ENCODE measurements at regions not wholly inside any gene's neighbourhood (a gene's known extent, or its start where the extent isn't known, plus 50 kb on each side); places are given as distances from the start of the nearest gene placed in this dataset.
A peak's percentile ranks its signal among the peaks of the same experiment; 100 is the strongest.

- Histone ChIP-seq H3K79me2 (ENCODE audit: insufficient read depth, low read length) (no peaks in the 10 kb centered on the region), H2AFZ (ENCODE audit: insufficient read depth, low read depth, low read length, poor library complexity, severe bottlenecking) (no peak overlapping the region), H3K36me3 (replicated peaks in 1 of 2; ENCODE audit: control insufficient read depth in 1 of 2, insufficient read depth in 2 of 2, low read length in 2 of 2) (no peaks in the 10 kb centered on the region), H3K9ac (ENCODE audit: insufficient read depth, low read length, poor library complexity, severe bottlenecking) (no peak overlapping the region), H4K20me1 (ENCODE audit: insufficient read depth, low read length) (no peaks in the 10 kb centered on the region), H3K9me3 (replicated peaks in 1 of 2; ENCODE audit: control insufficient read depth in 1 of 2, insufficient read depth in 1 of 2, low read length in 2 of 2) (no peaks in the 10 kb centered on the region), H3K27ac (ENCODE audit: low read depth in 1 of 2, low read length in 2 of 2) (no peak overlapping the region), H3K4me1 (ENCODE audit: control insufficient read depth in 1 of 2, insufficient read depth in 2 of 2, low read length in 2 of 2) (no peaks in the 10 kb centered on the region), H3K27me3 (ENCODE audit: control insufficient read depth in 2 of 2, insufficient read depth in 2 of 2, low read length in 2 of 2) (no peaks in the 10 kb centered on the region), H3K4me2 (replicated peaks; ENCODE audit: extremely low read depth, low read length, poor library complexity, severe bottlenecking) (no peak overlapping the region), H3K4me3 (replicated peaks in 1 of 3; ENCODE audit: low read depth in 2 of 3, low read length in 3 of 3) (no peak overlapping the region)
- H3K36me3 Mint-ChIP-seq: no peaks in the 10 kb centered on the region
- peaks cover 0 to 5% (median 2%) of the 10 kb centered on the region in 3 donors for H3K27me3 Mint-ChIP-seq (ENCODE audit: low read depth in 3 of 3)
- TF ChIP-seq, protein P1, sequence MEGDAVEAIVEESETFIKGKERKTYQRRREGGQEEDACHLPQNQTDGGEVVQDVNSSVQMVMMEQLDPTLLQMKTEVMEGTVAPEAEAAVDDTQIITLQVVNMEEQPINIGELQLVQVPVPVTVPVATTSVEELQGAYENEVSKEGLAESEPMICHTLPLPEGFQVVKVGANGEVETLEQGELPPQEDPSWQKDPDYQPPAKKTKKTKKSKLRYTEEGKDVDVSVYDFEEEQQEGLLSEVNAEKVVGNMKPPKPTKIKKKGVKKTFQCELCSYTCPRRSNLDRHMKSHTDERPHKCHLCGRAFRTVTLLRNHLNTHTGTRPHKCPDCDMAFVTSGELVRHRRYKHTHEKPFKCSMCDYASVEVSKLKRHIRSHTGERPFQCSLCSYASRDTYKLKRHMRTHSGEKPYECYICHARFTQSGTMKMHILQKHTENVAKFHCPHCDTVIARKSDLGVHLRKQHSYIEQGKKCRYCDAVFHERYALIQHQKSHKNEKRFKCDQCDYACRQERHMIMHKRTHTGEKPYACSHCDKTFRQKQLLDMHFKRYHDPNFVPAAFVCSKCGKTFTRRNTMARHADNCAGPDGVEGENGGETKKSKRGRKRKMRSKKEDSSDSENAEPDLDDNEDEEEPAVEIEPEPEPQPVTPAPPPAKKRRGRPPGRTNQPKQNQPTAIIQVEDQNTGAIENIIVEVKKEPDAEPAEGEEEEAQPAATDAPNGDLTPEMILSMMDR (IDR thresholded peaks at IDR 0.05): peak; percentile 39
- H3K4me1 Mint-ChIP-seq: no peaks in the 10 kb centered on the region
- no peak overlapping the region for H3K27ac Mint-ChIP-seq
- intact Hi-C loops (cut with micrococcal nuclease): no loop called here
- H3K4me3 Mint-ChIP-seq: no peak overlapping the region
- DNase-seq: peak in 2 of 3 donors; percentile 14 to 22
- peaks cover 0 to 4% (median 0%) of the 10 kb centered on the region in 7 donors for H3K9me3 Mint-ChIP-seq
- no CpG with 5 or more reads among the region's 2 CpGs for WGBS (ENCODE audit: insufficient coverage)
Observed at GRCh38 chr2:142682528-142682927, 194.9 kb upstream of the KYNU start.

DNA sequence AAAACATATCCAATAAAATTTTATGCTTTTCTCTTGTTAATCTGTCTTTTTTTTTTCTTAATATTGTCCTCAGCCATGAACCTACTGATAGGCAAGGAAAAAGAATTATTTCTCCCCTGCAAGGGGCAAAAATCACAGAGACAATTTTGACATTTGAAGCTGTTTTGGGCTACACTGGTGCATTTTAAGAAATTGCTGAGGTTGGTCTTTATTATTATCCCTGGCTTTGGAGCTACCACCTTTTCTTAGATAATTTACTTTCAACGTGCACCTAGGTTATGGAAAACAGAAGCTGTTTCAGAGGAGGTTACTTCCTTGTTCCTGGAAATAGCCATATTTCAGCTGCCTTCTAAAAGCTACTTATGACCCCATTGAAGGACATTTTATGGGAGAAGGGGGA lies 195.5 kb upstream of the KYNU start:
- Mint-ChIP-seq H3K9me3 (peaks cover 0 to 4% (median 0%) of the 10 kb centered on the region in 7 donors), H3K4me3 (no peak overlapping the region), H3K4me1 (no peaks in the 10 kb centered on the region), H3K36me3 (no peaks in the 10 kb centered on the region), H3K27ac (no peak overlapping the region), H3K27me3 (ENCODE audit: low read depth in 3 of 3) (peaks cover 0 to 5% (median 2%) of the 10 kb centered on the region in 3 donors)
- H3K79me2 ChIP-seq (ENCODE audit: insufficient read depth, low read length): no peaks in the 10 kb centered on the region
- no peak overlapping the region for H2AFZ ChIP-seq (ENCODE audit: insufficient read depth, low read depth, low read length, poor library complexity, severe bottlenecking)
- no peak overlapping the region for H3K9ac ChIP-seq (ENCODE audit: insufficient read depth, low read length, poor library complexity, severe bottlenecking)
- H3K4me1 ChIP-seq (ENCODE audit: control insufficient read depth in 1 of 2, insufficient read depth in 2 of 2, low read length in 2 of 2): no peaks in the 10 kb centered on the region
- WGBS (ENCODE audit: insufficient coverage): no CpG with 5 or more reads among the region's 1 CpG
- no peaks in the 10 kb centered on the region for H3K36me3 ChIP-seq (replicated peaks in 1 of 2; ENCODE audit: control insufficient read depth in 1 of 2, insufficient read depth in 2 of 2, low read length in 2 of 2)
- intact Hi-C loops (cut with micrococcal nuclease): no loop called here
- DNase-seq: no peak
- no peak overlapping the region for H3K4me2 ChIP-seq (replicated peaks; ENCODE audit: extremely low read depth, low read length, poor library complexity, severe bottlenecking)
- H3K27me3 ChIP-seq (ENCODE audit: control insufficient read depth in 2 of 2, insufficient read depth in 2 of 2, low read length in 2 of 2): no peaks in the 10 kb centered on the region
- no peak overlapping the region for H3K27ac ChIP-seq (ENCODE audit: low read depth in 1 of 2, low read length in 2 of 2)
- H3K4me3 ChIP-seq (replicated peaks in 1 of 3; ENCODE audit: low read depth in 2 of 3, low read length in 3 of 3): no peak overlapping the region
- TF ChIP-seq, protein P1 (IDR thresholded peaks at IDR 0.05): no peak
- H3K9me3 ChIP-seq (replicated peaks in 1 of 2; ENCODE audit: control insufficient read depth in 1 of 2, insufficient read depth in 1 of 2, low read length in 2 of 2): no peaks in the 10 kb centered on the region
- no peaks in the 10 kb centered on the region for H4K20me1 ChIP-seq (ENCODE audit: insufficient read depth, low read length)
